Lower lobe of right lung (tissue), 2 donors: ENCODE measurements at regions not wholly inside any gene's neighbourhood (a gene's known extent, or its start where the extent isn't known, plus 50 kb on each side); places are given as distances from the start of the nearest gene placed in this dataset.

Source experiments
- ATAC-seq, 2 donors: fragments of 200-7000 bp; cut with Tn5 transposase; one replicate each; pipeline ENCODE4 v1.9.1; 2020 to 2022; ENCODE audit warnings: mild to moderate bottlenecking in 2 of 2, moderate library complexity in 2 of 2
- DNase-seq: peaks from one replicate; pipeline ENCODE4 v3.0.0-alpha.2; 2020
- H3K27ac ChIP-seq: fragments of 200-600 bp; one replicate; pipeline ENCODE4 v1.8.0; 2022
- H3K27me3 ChIP-seq: fragments of 200-600 bp; one replicate; pipeline ENCODE4 v1.8.0; 2022; ENCODE audit warnings: low read depth
- H3K36me3 ChIP-seq: fragments of 200-600 bp; one replicate; pipeline ENCODE4 v1.8.0; 2022; ENCODE audit warnings: mild to moderate bottlenecking
- H3K4me1 ChIP-seq: fragments of 200-600 bp; one replicate; pipeline ENCODE4 v1.8.0; 2022
- H3K4me3 ChIP-seq: fragments of 200-600 bp; one replicate; pipeline ENCODE4 v1.8.0; 2022; ENCODE audit warnings: mild to moderate bottlenecking
- H3K9me3 ChIP-seq: fragments of 200-600 bp; one replicate; pipeline ENCODE4 v1.8.0; 2022
- CTCF ChIP-seq: fragments of 200-600 bp; IDR thresholded peaks from one replicate; pipeline ENCODE4 v1.8.0; 2022; ENCODE audit warnings: antibody characterized with exemption, mild to moderate bottlenecking
- intact Hi-C: fragments of 100-400 bp; cut with DNase I; formaldehyde crosslinking; loops from one replicate; pipeline ENCODE4 v1.11.0; 2022
- donor health status: DM: no; HTN: yes; CAD: no; lungs with severe emphysema.

- Histone ChIP-seq H3K4me3 (peak overlapping the region; percentile 88), H3K27ac (peak overlapping the region; percentile 86), H3K36me3 (peaks cover 6% of the 10 kb centered on the region), H3K27me3 (no peaks in the 10 kb centered on the region), H3K4me1 (peaks cover 24% of the 10 kb centered on the region), H3K9me3 (no peaks in the 10 kb centered on the region)
- DNase-seq (peak; percentile 93), ATAC-seq (peak; percentile 99)
- TF ChIP-seq CTCF = no peak
- intact Hi-C loops = no loop called here
Observed at GRCh38 chrX:2608638-2609430, 82.3 kb upstream of the CD99 start.

GRCh38 chrX:2607113-2607512 lies 84.0 kb upstream of the CD99 start:
- no peaks in the 10 kb centered on the region for H3K27me3 ChIP-seq
- peaks cover 24% of the 10 kb centered on the region for H3K4me1 ChIP-seq
- no peaks in the 10 kb centered on the region for H3K36me3 ChIP-seq
- H3K27ac ChIP-seq = no peak overlapping the region
- DNase-seq (no peak), ATAC-seq (no peak)
- no peak overlapping the region for H3K4me3 ChIP-seq
- TF ChIP-seq CTCF = no peak
- no peaks in the 10 kb centered on the region for H3K9me3 ChIP-seq
- intact Hi-C loops = no loop called here

- no peak for TF ChIP-seq CTCF
- no peak for ATAC-seq
- DNase-seq = no peak
Observed at GRCh38 chrX:2600564-2600963, 90.5 kb upstream of the CD99 start.

GRCh38 chrX:2596555-2597255 lies 94.4 kb upstream of the CD99 start:
- TF ChIP-seq CTCF = no peak
- no peak for ATAC-seq
- Histone ChIP-seq H3K4me3 (no peak overlapping the region), H3K27ac (no peak overlapping the region), H3K36me3 (peaks cover 19% of the 10 kb centered on the region), H3K4me1 (peaks cover 6% of the 10 kb centered on the region), H3K9me3 (no peaks in the 10 kb centered on the region), H3K27me3 (no peaks in the 10 kb centered on the region)
- DNase-seq = no peak
- intact Hi-C loops = no loop called here

More at GRCh38 chrX:2600564-2600963, 90.5 kb upstream of the CD99 start:
- Histone ChIP-seq H3K27me3 (no peaks in the 10 kb centered on the region), H3K9me3 (no peaks in the 10 kb centered on the region), H3K4me1 (no peaks in the 10 kb centered on the region), H3K4me3 (no peak overlapping the region), H3K27ac (no peak overlapping the region), H3K36me3 (peaks cover 19% of the 10 kb centered on the region)
- intact Hi-C loops = no loop called here

GRCh38 chrX:2596045-2596444 lies 95.0 kb upstream of the CD99 start:
- no peak for ATAC-seq
- TF ChIP-seq CTCF = no peak
- intact Hi-C loops = no loop called here
- peaks cover 19% of the 10 kb centered on the region for H3K36me3 ChIP-seq
- peaks cover 6% of the 10 kb centered on the region for H3K4me1 ChIP-seq
- H3K9me3 ChIP-seq = no peaks in the 10 kb centered on the region
- H3K27ac ChIP-seq = no peak overlapping the region
- no peaks in the 10 kb centered on the region for H3K27me3 ChIP-seq
- H3K4me3 ChIP-seq = no peak overlapping the region
- no peak for DNase-seq
